HepG2 (cell line): ENCODE measurements at regions not wholly inside any gene's neighbourhood (a gene's known extent, or its start where the extent isn't known, plus 50 kb on each side); places are given as distances from the start of the nearest gene placed in this dataset.

Source experiments
- ATAC-seq: fragments of 200-7000 bp; cut with Tn5 transposase; 3 replicates; pipeline ENCODE4 v1.9.1; 2020; ENCODE audit warnings: mild to moderate bottlenecking, moderate library complexity
- BruUV-seq: library from RNA; stranded (reverse); fragments of 400-500 nt; replicated peaks from 2 replicates; lab custom pipeline; 2021; lab: Mats Ljungman, UMichigan
- CTCF ChIA-PET: fragments of 300-600 bp; formaldehyde crosslinking; extraction: SDS; loops from one replicate; lab custom pipeline; 2021; ENCODE audit warnings: low total read pairs, inconsistent platforms, low intra/inter-chr PET ratio; lab: Yijun Ruan, JAX
- POLR2A ChIA-PET: fragments of 350-600 bp; sonication (Branson Sonifier 250); formaldehyde crosslinking; loops from one replicate; lab custom pipeline; 2020; ENCODE audit warnings: antibody characterized with exemption, inconsistent platforms; lab: Yijun Ruan, JAX
- DNase-seq: peaks from one replicate; pipeline ENCODE4 v3.0.0-alpha.2; 2015; ENCODE audit warnings: low spot score
- FAIRE-seq: peaks from 3 replicates; lab custom pipeline; 2011; peaks lifted over from hg19 to GRCh38; lab: Jason Lieb, UNC
- H2AFZ ChIP-seq: one replicate; pipeline ENCODE4 v1.6.1; 2011; ENCODE audit warnings: low read length, inconsistent platforms
- H3K27ac ChIP-seq: fragments of 300-600 bp; 3 replicates; pipeline ENCODE4 v1.8.0; 2011; ENCODE audit warnings: mixed run types, mild to moderate bottlenecking, mixed read lengths, low read length, inconsistent platforms; ENCODE audit not compliant: insufficient read depth; ENCODE audit errors: extremely low read length
- H3K27me3 ChIP-seq, 2 experiments: fragments of 200-600 bp in 1 of 2; 2 replicates in 1 of 2; 3 replicates in 1 of 2; pipeline versions ENCODE4 v1.6.0 to v1.8.0; 2011; ENCODE audit warnings: low read length in 2 of 2, mild to moderate bottlenecking in 2 of 2, moderate library complexity in 2 of 2, inconsistent platforms in 1 of 2; ENCODE audit not compliant: insufficient read depth in 2 of 2, control insufficient read depth in 1 of 2
- H3K36me3 ChIP-seq, 2 experiments: fragments of 200-600 bp in 1 of 2; replicated peaks in 1 of 2; 2 replicates in 1 of 2; 3 replicates in 1 of 2; pipeline versions ENCODE4 v1.5.1 to v1.8.0; 2011; ENCODE audit warnings: low read length in 2 of 2, inconsistent platforms in 1 of 2; ENCODE audit not compliant: insufficient read depth in 2 of 2, control insufficient read depth in 1 of 2
- H3K4me1 ChIP-seq: 2 replicates; pipeline ENCODE4 v1.5.1; 2012; ENCODE audit warnings: low read length, inconsistent platforms; ENCODE audit not compliant: insufficient read depth
- H3K4me2 ChIP-seq: 2 replicates; pipeline ENCODE4 v1.6.0; 2011; ENCODE audit warnings: low read depth, low read length, inconsistent platforms
- H3K4me3 ChIP-seq, 3 experiments: fragments of 200-600 bp in 1 of 3; sonication (generic), shearing (Covaris generic) in 1 of 3; replicated peaks in 1 of 3; 2 replicates each; pipeline ENCODE4 v1.5.1; 2011 to 2016; ENCODE audit warnings: low read length in 3 of 3, inconsistent platforms in 2 of 3, low read depth in 2 of 3, mild to moderate bottlenecking in 2 of 3, control low read depth in 1 of 3, mixed read lengths in 1 of 3; ENCODE audit not compliant: insufficient read depth in 1 of 3
- H3K79me2 ChIP-seq: one replicate; pipeline ENCODE4 v1.6.1; 2011; ENCODE audit warnings: low read length, inconsistent platforms; ENCODE audit not compliant: insufficient read depth
- H3K9ac ChIP-seq: 2 replicates; pipeline ENCODE4 v1.6.0; 2011; ENCODE audit warnings: mild to moderate bottlenecking, low read depth, low read length, inconsistent platforms; ENCODE audit not compliant: insufficient read depth
- H3K9me3 ChIP-seq: 2 replicates; pipeline ENCODE4 v1.5.1; 2012; ENCODE audit warnings: mild to moderate bottlenecking, low read length
- H4K20me1 ChIP-seq: 2 replicates; pipeline ENCODE4 v1.6.0; 2011; ENCODE audit warnings: inconsistent platforms, mild to moderate bottlenecking, low read length, moderate library complexity; ENCODE audit not compliant: insufficient read depth
- ETV5 ChIP-seq: IDR thresholded peaks from 2 replicates; pipeline ENCODE4 v1.6.1; 2018; ENCODE audit warnings: missing biosample characterization, missing genetic modification reagents, inconsistent platforms, borderline replicate concordance
- FIP1L1 ChIP-seq: fragments of 200-400 bp; formaldehyde crosslinking; IDR thresholded peaks from 2 replicates; pipeline ENCODE4 v1.6.1; 2018; ENCODE audit warnings: low read depth, mild to moderate bottlenecking, low read length, moderate library complexity, borderline replicate concordance; ENCODE audit not compliant: insufficient read depth
- GLMP ChIP-seq: sonication (generic); formaldehyde crosslinking; IDR thresholded peaks from 2 replicates; pipeline ENCODE4 v1.9.0; 2021; ENCODE audit warnings: missing genetic modification reagents, mild to moderate bottlenecking, borderline replicate concordance
- HNRNPL ChIP-seq: fragments of 200-400 bp; formaldehyde crosslinking; IDR thresholded peaks from 2 replicates; pipeline ENCODE4 v1.6.1; 2017; ENCODE audit warnings: mild to moderate bottlenecking, low read depth, low read length
- KAT2B ChIP-seq: fragments of 150-350 bp; IDR thresholded peaks from 2 replicates; pipeline ENCODE4 v1.6.1; 2014; ENCODE audit warnings: low read depth, low read length, borderline replicate concordance
- KDM1A ChIP-seq: IDR thresholded peaks from 2 replicates; pipeline ENCODE4 v1.6.1; 2016; ENCODE audit warnings: missing compliant biosample characterization
- LCORL ChIP-seq, 2 experiments: fragments of 450-650 bp in 1 of 2; sonication (generic) in 1 of 2; formaldehyde crosslinking in 1 of 2; IDR thresholded peaks; 2 replicates each; pipeline versions ENCODE4 v1.5.0 to v1.6.1; 2017 to 2020; ENCODE audit warnings: antibody characterized with exemption in 1 of 2, missing genetic modification reagents in 1 of 2
- NFRKB ChIP-seq: fragments of 450-650 bp; IDR thresholded peaks from 2 replicates; pipeline ENCODE4 v1.6.1; 2017
- NR2F1 ChIP-seq, 2 experiments: fragments of 450-650 bp in 1 of 2; formaldehyde crosslinking in 1 of 2; IDR thresholded peaks; 2 replicates each; pipeline versions ENCODE4 v1.5.0 to v1.6.1; 2016 to 2020; ENCODE audit warnings: mild to moderate bottlenecking in 1 of 2, missing compliant biosample characterization in 1 of 2, missing genetic modification reagents in 1 of 2, moderate library complexity in 1 of 2
- PLSCR1 ChIP-seq: sonication (generic); formaldehyde crosslinking; IDR thresholded peaks from 2 replicates; pipeline ENCODE4 v1.5.0; 2020; ENCODE audit warnings: missing genetic modification reagents, mild to moderate bottlenecking, borderline replicate concordance
- POGZ ChIP-seq: sonication (generic); formaldehyde crosslinking; IDR thresholded peaks from 2 replicates; pipeline ENCODE4 v1.4.0; 2020; ENCODE audit warnings: mild to moderate bottlenecking, missing genetic modification reagents
- RFXAP ChIP-seq: sonication (generic); formaldehyde crosslinking; IDR thresholded peaks from 2 replicates; pipeline ENCODE4 v1.4.0; 2020; ENCODE audit warnings: missing genetic modification reagents, borderline replicate concordance
- RNF2 ChIP-seq: fragments of 450-650 bp; conservative IDR thresholded peaks from 2 replicates; pipeline ENCODE4 v1.6.1; 2016; ENCODE audit warnings: low read depth
- SMARCE1 ChIP-seq: fragments of 450-650 bp; IDR thresholded peaks from 2 replicates; pipeline ENCODE4 v1.6.1; 2017; ENCODE audit warnings: borderline replicate concordance
- ZNF276 ChIP-seq: sonication (generic); formaldehyde crosslinking; IDR thresholded peaks from 2 replicates; pipeline ENCODE4 v1.4.0; 2020; ENCODE audit warnings: mild to moderate bottlenecking, low read depth, missing genetic modification reagents
- ZNF550 ChIP-seq: sonication (generic); formaldehyde crosslinking; IDR thresholded peaks from 2 replicates; pipeline ENCODE4 v1.4.0; 2020; ENCODE audit warnings: mild to moderate bottlenecking, missing genetic modification reagents, borderline replicate concordance
- ZNF607 ChIP-seq: sonication (generic); formaldehyde crosslinking; IDR thresholded peaks from 2 replicates; pipeline ENCODE4 v1.5.1; 2020; ENCODE audit warnings: missing genetic modification reagents, mild to moderate bottlenecking, borderline replicate concordance
- WGBS: methylation state at CpG from one replicate; pipeline ENCODE4 v1.1.6; 2017; ENCODE audit warnings: low lambda C conversion rate; 5-methylcytosine and 5-hydroxymethylcytosine counted together
- in situ Hi-C: cut with HindIII; loops from 2 replicates; pipeline ENCODE4 v1.10.0; 2017; ENCODE audit warnings: low pct_unique_long_range_greater_than_20kb; ENCODE audit not compliant: extremely low pct_ligation_motif_present
- intact Hi-C: fragments of 100-400 bp; cut with micrococcal nuclease; formaldehyde crosslinking; loops from one replicate; pipeline ENCODE4 v1.10.0; 2022; ENCODE audit not compliant: unreplicated experiment

- FAIRE-seq (no peak), DNase-seq (no peak), ATAC-seq (no peak)
- in situ Hi-C loops (loop anchor here (25.0 kb wide), 1 partner anchor 1040 kb away; no protein-coding TSS in a partner anchor), intact Hi-C loops (no loop called here)
- no peak for TF ChIP-seq ZNF550 (CRISPR knock-in tag)
- no peak for TF ChIP-seq HNRNPL
- TF ChIP-seq RFXAP (CRISPR knock-in tag), result no peak
- TF ChIP-seq RNF2, result no peak
- no peak for TF ChIP-seq PLSCR1 (CRISPR knock-in tag)
- H4K20me1 ChIP-seq, result no peaks in the 10 kb centered on the region
- H2AFZ ChIP-seq, result no peak overlapping the region
- ChIA-PET CTCF (no interaction called here), POLR2A (no interaction called here)
- WGBS, result 0% methylated on average over 1 of the region's 1 CpG
- H3K79me2 ChIP-seq, result no peaks in the 10 kb centered on the region
- BruUV-seq, result no TSS peak
- no peak overlapping the region for H3K4me3 ChIP-seq
- no peaks in the 10 kb centered on the region for H3K36me3 ChIP-seq
- no peak overlapping the region for H3K9ac ChIP-seq
- no peaks in the 10 kb centered on the region for H3K4me1 ChIP-seq
- H3K27me3 ChIP-seq, result no peaks in the 10 kb centered on the region
- H3K9me3 ChIP-seq, result no peaks in the 10 kb centered on the region
- H3K4me2 ChIP-seq, result no peak overlapping the region
- H3K27ac ChIP-seq, result no peak overlapping the region
These were observed 287.2 kb upstream of the GHITM start for GRCh38 chr10:83852146-83852545.

GRCh38 chr10:83862723-83863122, 276.6 kb upstream of the GHITM start:
- Histone ChIP-seq H4K20me1 (no peaks in the 10 kb centered on the region), H3K27ac (no peak overlapping the region), H3K79me2 (no peaks in the 10 kb centered on the region), H3K9ac (no peak overlapping the region), H3K9me3 (no peaks in the 10 kb centered on the region), H3K27me3 (no peaks in the 10 kb centered on the region), H3K4me2 (no peak overlapping the region), H3K4me1 (no peaks in the 10 kb centered on the region), H3K36me3 (no peaks in the 10 kb centered on the region), H3K4me3 (no peak overlapping the region), H2AFZ (no peak overlapping the region)
- in situ Hi-C loops, result loop anchor here (25.0 kb wide), 1 partner anchor 1050 kb away; no protein-coding TSS in a partner anchor
- FAIRE-seq (no peak), DNase-seq (no peak), ATAC-seq (no peak)
- POLR2A ChIA-PET, result no interaction called here
- intact Hi-C loops, result no loop called here
- no TSS peak for BruUV-seq
- CTCF ChIA-PET, result no interaction called here
- TF ChIP-seq KAT2B (no peak), SMARCE1 (no peak), KDM1A (CRISPR knock-in tag) (no peak), NR2F1 (CRISPR knock-in tag; IDR thresholded peaks at IDR 0.05) (no peak), ZNF276 (CRISPR knock-in tag) (no peak), GLMP (CRISPR knock-in tag) (no peak), FIP1L1 (no peak), POGZ (CRISPR knock-in tag) (no peak), ETV5 (CRISPR knock-in tag) (no peak), ZNF607 (CRISPR knock-in tag) (no peak), LCORL (IDR thresholded peaks at IDR 0.05) (no peak), LCORL (CRISPR knock-in tag; IDR thresholded peaks at IDR 0.05) (no peak), NFRKB (no peak)
